Omental fat pad (tissue), 3 donors: ENCODE measurements at regions not wholly inside any gene's neighbourhood (a gene's known extent, or its start where the extent isn't known, plus 50 kb on each side); places are given as distances from the start of the nearest gene placed in this dataset.

ENCODE experiments used
- ATAC-seq: fragments of 150-250 bp; one replicate; pipeline ENCODE4 v1.9.1; 2016; ENCODE audit warnings: mild to moderate bottlenecking, moderate library complexity; ENCODE audit not compliant: low FRiP score
- DNase-seq: peaks from one replicate; pipeline ENCODE4 v3.0.0-alpha.2; 2019; ENCODE audit warnings: low spot score
- CTCF ChIP-seq, 3 donors: fragments of 450-650 bp; IDR thresholded peaks; one replicate each; pipeline ENCODE4 v1.5.1; 2016 to 2017; ENCODE audit warnings: antibody characterized with exemption in 3 of 3, mild to moderate bottlenecking in 3 of 3, moderate library complexity in 2 of 3

- TF ChIP-seq CTCF (IDR thresholded peaks at IDR 0.05), result no peak
- ATAC-seq, result no peak
- DNase-seq, result no peak
Measured at GRCh38 chr13:87302931-87303330, 368.2 kb upstream of the SLITRK5 start.

- no peak for ATAC-seq
- no peak for DNase-seq
- no peak for TF ChIP-seq CTCF (IDR thresholded peaks at IDR 0.05)
Measured at GRCh38 chr13:87311165-87311564, 360.0 kb upstream of the SLITRK5 start.

GRCh38 chr13:87314822-87315221 is 356.3 kb upstream of the SLITRK5 start:
- ATAC-seq (no peak), DNase-seq (no peak)
- no peak for TF ChIP-seq CTCF (IDR thresholded peaks at IDR 0.05)

GRCh38 chr13:87322386-87322785 is 348.8 kb upstream of the SLITRK5 start:
- ATAC-seq (no peak), DNase-seq (no peak)
- TF ChIP-seq CTCF (IDR thresholded peaks at IDR 0.05), result no peak

GRCh38 chr13:87324558-87324957 is 346.6 kb upstream of the SLITRK5 start:
- ATAC-seq, result no peak
- TF ChIP-seq CTCF (IDR thresholded peaks at IDR 0.05), result no peak
- DNase-seq, result no peak

- ATAC-seq (no peak), DNase-seq (no peak)
- TF ChIP-seq CTCF (IDR thresholded peaks at IDR 0.05), result no peak
Measured at GRCh38 chr13:87331178-87331577, 340.0 kb upstream of the SLITRK5 start.

- ATAC-seq (no peak), DNase-seq (no peak)
- no peak for TF ChIP-seq CTCF (IDR thresholded peaks at IDR 0.05)
Measured at GRCh38 chr13:87333599-87333998, 337.6 kb upstream of the SLITRK5 start.
